ENCODE measurements at regions not wholly inside any gene's neighbourhood (a gene's known extent, or its start where the extent isn't known, plus 50 kb on each side); places are given as distances from the start of the nearest gene placed in this dataset.
A peak's percentile ranks its signal among the peaks of the same experiment; 100 is the strongest.

DNA sequence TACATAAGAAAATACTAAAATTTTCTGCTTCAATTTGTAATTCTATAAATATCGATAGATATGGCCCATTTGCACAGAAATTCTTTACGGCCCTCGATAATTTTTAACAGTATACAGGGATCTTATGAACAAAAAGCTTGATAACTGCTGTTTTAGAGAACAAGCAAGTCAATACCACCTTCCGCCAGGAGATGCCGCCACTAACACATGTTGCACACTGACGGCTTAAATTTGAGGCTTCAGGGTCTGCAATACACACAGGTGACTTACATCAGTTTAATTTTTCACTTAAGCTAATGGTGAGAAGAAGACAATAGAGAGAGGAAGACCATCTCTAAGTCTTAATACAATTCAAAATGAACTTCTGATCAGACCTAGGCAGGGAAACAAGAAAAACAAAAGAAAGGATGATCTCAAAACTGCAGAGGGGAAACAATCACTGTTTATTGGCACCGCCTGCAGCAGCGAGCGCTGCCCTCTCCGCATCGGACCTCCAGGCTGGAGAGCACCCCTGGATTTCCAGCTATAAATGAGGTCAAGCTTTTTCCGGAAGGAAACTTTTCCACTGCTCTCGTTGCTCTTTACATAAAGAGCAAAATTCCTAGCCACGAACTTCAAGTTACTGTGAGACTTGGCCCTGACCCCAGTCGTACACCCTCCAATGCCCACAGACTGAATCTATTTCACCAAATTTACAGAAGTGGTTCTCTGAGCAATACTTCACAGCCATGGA lies 53.9 kb downstream of the OTOR start:
- TF ChIP-seq, protein P1, sequence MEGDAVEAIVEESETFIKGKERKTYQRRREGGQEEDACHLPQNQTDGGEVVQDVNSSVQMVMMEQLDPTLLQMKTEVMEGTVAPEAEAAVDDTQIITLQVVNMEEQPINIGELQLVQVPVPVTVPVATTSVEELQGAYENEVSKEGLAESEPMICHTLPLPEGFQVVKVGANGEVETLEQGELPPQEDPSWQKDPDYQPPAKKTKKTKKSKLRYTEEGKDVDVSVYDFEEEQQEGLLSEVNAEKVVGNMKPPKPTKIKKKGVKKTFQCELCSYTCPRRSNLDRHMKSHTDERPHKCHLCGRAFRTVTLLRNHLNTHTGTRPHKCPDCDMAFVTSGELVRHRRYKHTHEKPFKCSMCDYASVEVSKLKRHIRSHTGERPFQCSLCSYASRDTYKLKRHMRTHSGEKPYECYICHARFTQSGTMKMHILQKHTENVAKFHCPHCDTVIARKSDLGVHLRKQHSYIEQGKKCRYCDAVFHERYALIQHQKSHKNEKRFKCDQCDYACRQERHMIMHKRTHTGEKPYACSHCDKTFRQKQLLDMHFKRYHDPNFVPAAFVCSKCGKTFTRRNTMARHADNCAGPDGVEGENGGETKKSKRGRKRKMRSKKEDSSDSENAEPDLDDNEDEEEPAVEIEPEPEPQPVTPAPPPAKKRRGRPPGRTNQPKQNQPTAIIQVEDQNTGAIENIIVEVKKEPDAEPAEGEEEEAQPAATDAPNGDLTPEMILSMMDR (IDR thresholded peaks at IDR 0.05; ENCODE audit: extremely low read depth, insufficient read depth, missing control alignments) = peak; percentile 82
- in situ Hi-C loops (cut with MboI; ENCODE audit: low pct_unique_long_range_greater_than_20kb, low sequenced_read_pairs, unreplicated experiment) = loop anchor here (25.0 kb wide), 1 partner anchor 635 kb away; no protein-coding TSS in a partner anchor
- DNase-seq (ENCODE audit: low spot score) = peak; percentile 32

DNA sequence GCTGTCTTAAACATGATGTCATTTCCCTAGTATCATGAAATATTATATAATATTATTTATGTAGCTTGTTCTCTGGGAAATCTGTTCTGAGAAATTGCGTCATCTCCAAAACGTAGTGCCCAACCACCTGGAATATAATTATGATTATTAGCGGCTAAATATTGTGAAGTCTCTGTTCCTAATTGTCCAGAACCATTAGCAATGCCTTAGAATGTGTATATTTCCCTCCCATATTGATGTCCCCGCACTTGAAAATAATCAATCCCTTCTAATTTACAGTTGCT lies 54.4 kb downstream of the OTOR start:
- TF ChIP-seq, protein P1 (IDR thresholded peaks at IDR 0.05; ENCODE audit: extremely low read depth, insufficient read depth, missing control alignments) = no peak

DNA sequence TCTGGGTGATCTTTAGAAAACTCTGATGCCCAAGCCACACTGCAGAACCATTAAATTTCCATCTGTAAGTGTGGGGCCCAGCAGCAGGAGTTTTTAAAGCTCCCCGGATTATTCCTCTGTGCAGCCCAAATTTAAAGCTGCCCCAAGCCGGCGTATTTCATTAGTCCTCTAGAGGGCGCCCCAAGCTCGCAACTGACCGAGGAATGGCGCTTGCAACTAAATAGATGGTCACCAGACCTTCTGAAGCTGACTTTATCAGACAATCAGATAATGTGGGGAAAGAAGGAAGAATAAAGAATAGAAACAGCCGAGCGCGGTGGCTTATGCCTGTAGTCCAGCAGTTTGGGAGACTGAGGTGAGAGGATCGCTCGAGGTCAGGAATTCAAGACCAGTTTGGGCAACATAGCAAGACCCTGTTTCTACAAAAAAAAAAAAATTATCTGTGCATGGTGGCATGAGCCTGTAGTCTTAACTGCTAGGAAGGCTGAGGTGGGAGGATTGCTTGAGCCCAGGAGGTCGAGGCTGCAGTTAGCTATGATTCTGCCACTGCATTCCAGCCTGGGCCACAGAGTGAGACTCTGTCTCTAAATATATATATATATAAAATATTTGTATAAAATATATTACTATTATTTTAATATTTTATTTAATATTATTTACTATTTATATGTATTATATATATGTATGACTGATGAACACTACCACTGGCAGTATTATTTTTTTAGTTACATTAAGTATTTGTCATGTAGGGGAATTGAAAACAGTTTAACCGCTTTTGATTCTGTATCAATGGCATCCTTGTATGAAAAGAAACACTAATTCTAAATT lies 56.0 kb downstream of the OTOR start:
- TF ChIP-seq, protein P1 (IDR thresholded peaks at IDR 0.05; ENCODE audit: extremely low read depth, insufficient read depth, missing control alignments) = peak; percentile 81
- DNase-seq (ENCODE audit: low spot score) = peak; percentile 54
- in situ Hi-C loops (cut with MboI; ENCODE audit: low pct_unique_long_range_greater_than_20kb, low sequenced_read_pairs, unreplicated experiment) = loop anchor here (25.0 kb wide), 1 partner anchor 633 kb away; no protein-coding TSS in a partner anchor

More for the DNA sequence above, 54.4 kb downstream of the OTOR start:
- in situ Hi-C loops (cut with MboI; ENCODE audit: low pct_unique_long_range_greater_than_20kb, low sequenced_read_pairs, unreplicated experiment) = loop anchor here (25.0 kb wide), 1 partner anchor 635 kb away; no protein-coding TSS in a partner anchor
- no peak for DNase-seq (ENCODE audit: low spot score)

DNA sequence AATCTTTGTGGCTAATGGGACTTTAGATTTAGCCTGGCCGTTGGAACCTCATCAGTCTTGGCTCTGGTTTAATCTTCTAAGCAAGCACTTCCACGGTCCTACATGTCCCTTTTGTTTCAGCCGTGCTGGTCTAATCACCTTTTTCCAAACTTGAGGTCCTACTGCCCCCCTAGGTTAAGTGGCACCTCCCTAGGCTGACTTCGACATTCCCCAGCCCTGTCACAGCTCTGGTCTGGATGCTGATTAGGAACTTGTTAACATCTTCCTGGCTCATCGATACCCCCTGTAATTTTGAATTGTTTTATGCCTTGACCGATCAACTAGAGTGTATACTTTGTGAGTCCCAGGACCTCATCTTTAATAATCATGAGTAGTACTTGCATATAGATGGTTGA lies 56.6 kb downstream of the OTOR start:
- TF ChIP-seq, protein P1 (IDR thresholded peaks at IDR 0.05; ENCODE audit: extremely low read depth, insufficient read depth, missing control alignments) = no peak
- in situ Hi-C loops (cut with MboI; ENCODE audit: low pct_unique_long_range_greater_than_20kb, low sequenced_read_pairs, unreplicated experiment) = loop anchor here (25.0 kb wide), 1 partner anchor 633 kb away; no protein-coding TSS in a partner anchor
- no peak for DNase-seq (ENCODE audit: low spot score)

DNA sequence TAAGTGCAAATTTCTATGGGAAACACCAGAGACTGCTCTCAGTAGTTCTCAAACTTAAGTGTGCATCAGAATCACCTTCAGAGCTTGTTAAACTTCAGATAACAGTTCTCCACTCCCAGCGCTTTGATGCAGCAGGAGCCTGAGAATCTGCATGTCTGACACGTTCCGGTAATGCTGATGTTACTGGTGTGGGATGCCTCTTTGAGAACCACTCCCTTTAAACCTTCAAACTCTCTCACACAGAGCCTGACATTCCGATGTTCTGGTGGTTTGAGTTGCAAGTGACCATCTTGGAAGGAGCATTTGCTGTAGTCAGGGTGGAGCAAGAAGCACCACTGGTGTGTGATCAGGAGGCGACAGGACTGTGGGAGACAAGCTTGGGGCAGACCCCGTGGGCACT lies 57.9 kb downstream of the OTOR start:
- TF ChIP-seq, protein P1 (IDR thresholded peaks at IDR 0.05; ENCODE audit: extremely low read depth, insufficient read depth, missing control alignments) = no peak
- DNase-seq (ENCODE audit: low spot score) = no peak
- in situ Hi-C loops (cut with MboI; ENCODE audit: low pct_unique_long_range_greater_than_20kb, low sequenced_read_pairs, unreplicated experiment) = loop anchor here (25.0 kb wide), 1 partner anchor 631 kb away; no protein-coding TSS in a partner anchor

DNA sequence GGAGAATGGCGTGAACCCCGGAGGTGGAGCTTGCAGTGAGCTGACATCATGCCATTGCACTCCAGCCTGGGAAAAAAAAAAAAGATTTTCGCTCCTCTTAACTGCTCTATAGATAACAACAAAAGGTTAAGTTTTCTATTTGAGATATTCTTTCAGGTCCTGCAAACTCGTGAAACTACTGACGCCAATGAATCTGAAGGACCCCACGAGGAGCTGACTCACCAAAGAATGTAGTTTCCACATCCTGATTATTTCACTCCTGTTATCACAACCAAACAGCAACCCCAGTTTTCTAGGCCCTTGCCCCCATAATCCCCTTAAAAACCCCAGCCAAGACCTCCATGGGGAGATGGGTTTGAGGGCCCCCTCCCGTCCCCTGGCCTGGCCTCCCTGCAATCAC lies 58.7 kb downstream of the OTOR start:
- no peak for DNase-seq (ENCODE audit: low spot score)
- in situ Hi-C loops (cut with MboI; ENCODE audit: low pct_unique_long_range_greater_than_20kb, low sequenced_read_pairs, unreplicated experiment) = loop anchor here (25.0 kb wide), 1 partner anchor 630 kb away; no protein-coding TSS in a partner anchor
- TF ChIP-seq, protein P1 (IDR thresholded peaks at IDR 0.05; ENCODE audit: extremely low read depth, insufficient read depth, missing control alignments) = no peak

Data from GM13977 (cell line).